ENCODE measurements at regions not wholly inside any gene's neighbourhood (a gene's known extent, or its start where the extent isn't known, plus 50 kb on each side); places are given as distances from the start of the nearest gene placed in this dataset.

DNA sequence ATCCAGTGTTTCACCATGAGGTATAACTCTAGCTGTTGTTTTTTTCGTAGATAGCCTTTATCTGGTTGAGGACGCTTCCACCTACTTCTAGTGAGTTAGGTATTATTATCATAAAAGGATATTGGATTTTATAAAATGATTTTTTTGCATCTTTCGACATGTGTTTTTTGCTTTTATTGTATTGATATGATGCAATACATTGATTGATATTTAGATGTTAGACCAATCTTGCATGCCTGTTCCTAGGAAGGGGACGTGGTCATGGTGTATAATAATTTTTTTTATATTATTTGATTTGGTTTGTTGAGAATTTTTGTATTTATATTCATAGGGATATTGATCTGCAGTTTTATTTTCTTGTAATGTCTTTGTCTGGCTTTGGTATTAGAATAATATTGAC is 193.3 kb downstream of the HS3ST3B1 start:
- ATAC-seq = no peak

More for the DNA sequence above, 193.3 kb downstream of the HS3ST3B1 start:
- CTCF ChIA-PET = no interaction called here
- Histone ChIP-seq H3K4me3 (replicated peaks in 1 of 2; ENCODE audit: low read depth in 1 of 2, low read length in 2 of 2) (no peak overlapping the region), H3K27me3 (ENCODE audit: insufficient read depth, low read length) (no peaks in the 10 kb centered on the region), H3K9me2 (ENCODE audit: insufficient read depth) (no peaks in the 10 kb centered on the region), H3K9me3 (ENCODE audit: control insufficient read depth in 1 of 2, insufficient read depth in 1 of 2, low read depth in 1 of 2, low read length in 2 of 2) (no peaks in the 10 kb centered on the region), H2AFZ (ENCODE audit: low read depth, low read length, poor library complexity, severe bottlenecking) (no peak overlapping the region), H4K20me1 (ENCODE audit: insufficient read depth) (no peaks in the 10 kb centered on the region), H3K4me2 (ENCODE audit: low read length) (no peak overlapping the region), H3K9ac (ENCODE audit: low read length) (no peak overlapping the region), H3K36me3 (ENCODE audit: control insufficient read depth in 1 of 2, insufficient read depth in 2 of 2, low read length in 2 of 2) (no peaks in the 10 kb centered on the region), H3K79me2 (ENCODE audit: insufficient read depth, low read length) (no peaks in the 10 kb centered on the region), H3K4me1 (ENCODE audit: control insufficient read depth in 1 of 2, insufficient read depth in 2 of 2, low read length in 2 of 2) (no peaks in the 10 kb centered on the region), H3K27ac (ENCODE audit: low read depth, low read length) (no peak overlapping the region)
- intact Hi-C loops (cut with micrococcal nuclease) = no loop called here
- POLR2A ChIA-PET = no interaction called here
- BruUV-seq (replicated peaks) = no TSS peak
- no peak for DNase-seq (ENCODE audit: low read depth, low spot score)
- TF ChIP-seq FOSL1 (IDR thresholded peaks at IDR 0.05; ENCODE audit: low read depth) (no peak), EGR1 (IDR thresholded peaks at IDR 0.05; ENCODE audit: low read depth) (no peak), ZFX (IDR thresholded peaks at IDR 0.05) (no peak), RAD21 (IDR thresholded peaks at IDR 0.05; ENCODE audit: low read depth) (no peak), ELF1 (IDR thresholded peaks at IDR 0.05; ENCODE audit: borderline replicate concordance, low read depth) (no peak), POLR2A (IDR thresholded peaks at IDR 0.05; ENCODE audit: borderline replicate concordance, extremely low read depth, insufficient read depth, insufficient read length) (no peak)
- TF ChIP-seq, protein P1, sequence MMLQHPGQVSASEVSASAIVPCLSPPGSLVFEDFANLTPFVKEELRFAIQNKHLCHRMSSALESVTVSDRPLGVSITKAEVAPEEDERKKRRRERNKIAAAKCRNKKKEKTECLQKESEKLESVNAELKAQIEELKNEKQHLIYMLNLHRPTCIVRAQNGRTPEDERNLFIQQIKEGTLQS (IDR thresholded peaks at IDR 0.05) = no peak
- TF ChIP-seq, protein P2, sequence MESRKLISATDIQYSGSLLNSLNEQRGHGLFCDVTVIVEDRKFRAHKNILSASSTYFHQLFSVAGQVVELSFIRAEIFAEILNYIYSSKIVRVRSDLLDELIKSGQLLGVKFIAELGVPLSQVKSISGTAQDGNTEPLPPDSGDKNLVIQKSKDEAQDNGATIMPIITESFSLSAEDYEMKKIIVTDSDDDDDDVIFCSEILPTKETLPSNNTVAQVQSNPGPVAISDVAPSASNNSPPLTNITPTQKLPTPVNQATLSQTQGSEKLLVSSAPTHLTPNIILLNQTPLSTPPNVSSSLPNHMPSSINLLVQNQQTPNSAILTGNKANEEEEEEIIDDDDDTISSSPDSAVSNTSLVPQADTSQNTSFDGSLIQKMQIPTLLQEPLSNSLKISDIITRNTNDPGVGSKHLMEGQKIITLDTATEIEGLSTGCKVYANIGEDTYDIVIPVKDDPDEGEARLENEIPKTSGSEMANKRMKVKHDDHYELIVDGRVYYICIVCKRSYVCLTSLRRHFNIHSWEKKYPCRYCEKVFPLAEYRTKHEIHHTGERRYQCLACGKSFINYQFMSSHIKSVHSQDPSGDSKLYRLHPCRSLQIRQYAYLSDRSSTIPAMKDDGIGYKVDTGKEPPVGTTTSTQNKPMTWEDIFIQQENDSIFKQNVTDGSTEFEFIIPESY (IDR thresholded peaks at IDR 0.05; ENCODE audit: extremely low read depth, insufficient replicate concordance, low read length) = no peak
- TF ChIP-seq, protein P3, sequence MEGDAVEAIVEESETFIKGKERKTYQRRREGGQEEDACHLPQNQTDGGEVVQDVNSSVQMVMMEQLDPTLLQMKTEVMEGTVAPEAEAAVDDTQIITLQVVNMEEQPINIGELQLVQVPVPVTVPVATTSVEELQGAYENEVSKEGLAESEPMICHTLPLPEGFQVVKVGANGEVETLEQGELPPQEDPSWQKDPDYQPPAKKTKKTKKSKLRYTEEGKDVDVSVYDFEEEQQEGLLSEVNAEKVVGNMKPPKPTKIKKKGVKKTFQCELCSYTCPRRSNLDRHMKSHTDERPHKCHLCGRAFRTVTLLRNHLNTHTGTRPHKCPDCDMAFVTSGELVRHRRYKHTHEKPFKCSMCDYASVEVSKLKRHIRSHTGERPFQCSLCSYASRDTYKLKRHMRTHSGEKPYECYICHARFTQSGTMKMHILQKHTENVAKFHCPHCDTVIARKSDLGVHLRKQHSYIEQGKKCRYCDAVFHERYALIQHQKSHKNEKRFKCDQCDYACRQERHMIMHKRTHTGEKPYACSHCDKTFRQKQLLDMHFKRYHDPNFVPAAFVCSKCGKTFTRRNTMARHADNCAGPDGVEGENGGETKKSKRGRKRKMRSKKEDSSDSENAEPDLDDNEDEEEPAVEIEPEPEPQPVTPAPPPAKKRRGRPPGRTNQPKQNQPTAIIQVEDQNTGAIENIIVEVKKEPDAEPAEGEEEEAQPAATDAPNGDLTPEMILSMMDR (IDR thresholded peaks at IDR 0.05 in 2 of 3, conservative IDR thresholded peaks at IDR 0.05 in 1 of 3; ENCODE audit: borderline replicate concordance in 1 of 3, insufficient read depth in 1 of 3, low read depth in 2 of 3, low read length in 2 of 3) = no peak
- RAD21 ChIA-PET (ENCODE audit: low non-redundant PET in 1 of 2, low total read pairs in 2 of 2, uncharacterized antibody in 2 of 2, unreplicated experiment in 2 of 2) = no interaction called here
